Activated naive CD4-positive, alpha-beta T cell treated with anti-CD3 and anti-CD28 coated beads, Interleukin-2, amount 50 U/mL, for 24 hours (primary cell): ENCODE measurements at regions not wholly inside any gene's neighbourhood (a gene's known extent, or its start where the extent isn't known, plus 50 kb on each side); places are given as distances from the start of the nearest gene placed in this dataset.

Source experiments
- H3K27ac Mint-ChIP-seq: one replicate; pipeline ENCODE4 v1.8.0; 2021; ENCODE audit warnings: mild to moderate bottlenecking, mixed read lengths
- H3K27me3 Mint-ChIP-seq: one replicate; pipeline ENCODE4 v1.8.0; 2021; ENCODE audit warnings: mixed read lengths
- H3K36me3 Mint-ChIP-seq: one replicate; pipeline ENCODE4 v1.8.0; 2021; ENCODE audit warnings: mixed read lengths
- H3K4me1 Mint-ChIP-seq: one replicate; pipeline ENCODE4 v1.8.0; 2021; ENCODE audit warnings: mixed read lengths
- H3K4me3 Mint-ChIP-seq: one replicate; pipeline ENCODE4 v1.8.0; 2021; ENCODE audit warnings: mild to moderate bottlenecking, mixed read lengths
- H3K9me3 Mint-ChIP-seq: one replicate; pipeline ENCODE4 v1.8.0; 2021; ENCODE audit warnings: mixed read lengths

DNA sequence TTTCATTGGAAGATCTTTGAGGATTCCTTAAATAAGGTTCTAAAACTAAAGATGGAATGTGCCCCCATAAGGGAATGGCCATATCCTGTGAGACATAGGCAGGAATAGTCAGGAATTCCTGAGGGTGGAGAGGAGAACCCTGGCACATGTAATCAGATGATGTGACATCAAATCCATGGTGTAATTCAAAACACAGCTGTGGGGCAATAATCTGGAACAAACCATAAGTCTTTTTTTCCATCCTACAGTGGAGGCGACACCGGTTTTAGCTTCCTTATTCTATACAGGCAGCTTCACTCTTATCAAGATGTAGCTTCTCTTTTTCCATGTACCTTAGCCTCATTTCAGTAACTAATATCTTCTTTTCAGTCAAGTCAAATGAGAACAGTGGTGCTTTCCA is 133.6 kb upstream of the CITED2 start:
- H3K9me3 Mint-ChIP-seq, result no peaks in the 10 kb centered on the region
- no peaks in the 10 kb centered on the region for H3K36me3 Mint-ChIP-seq
- no peak overlapping the region for H3K27ac Mint-ChIP-seq
- no peak overlapping the region for H3K4me3 Mint-ChIP-seq
- H3K27me3 Mint-ChIP-seq, result peaks cover 2% of the 10 kb centered on the region
- no peaks in the 10 kb centered on the region for H3K4me1 Mint-ChIP-seq

DNA sequence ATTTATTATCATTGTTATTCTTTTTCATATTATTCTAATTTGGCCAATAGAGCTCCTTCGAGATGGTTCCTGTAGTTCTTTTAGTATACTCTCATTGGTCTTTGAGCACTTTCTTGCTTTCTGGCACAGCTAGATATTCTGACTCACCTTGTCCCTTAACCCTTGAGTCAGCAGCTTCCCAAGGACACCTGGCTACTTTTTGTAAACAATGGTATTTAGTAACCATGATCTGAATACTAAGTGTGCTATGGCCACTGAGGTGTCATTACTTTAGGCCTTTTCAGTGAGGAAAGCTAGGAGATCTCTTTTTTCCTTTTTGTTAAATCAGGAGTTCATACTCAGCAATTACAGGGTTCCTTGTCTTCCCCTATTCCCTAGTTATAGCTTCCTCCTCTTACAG is 126.5 kb upstream of the CITED2 start:
- no peaks in the 10 kb centered on the region for H3K4me1 Mint-ChIP-seq
- no peak overlapping the region for H3K27ac Mint-ChIP-seq
- no peaks in the 10 kb centered on the region for H3K27me3 Mint-ChIP-seq
- H3K36me3 Mint-ChIP-seq, result no peaks in the 10 kb centered on the region
- H3K4me3 Mint-ChIP-seq, result no peak overlapping the region
- H3K9me3 Mint-ChIP-seq, result no peaks in the 10 kb centered on the region

DNA sequence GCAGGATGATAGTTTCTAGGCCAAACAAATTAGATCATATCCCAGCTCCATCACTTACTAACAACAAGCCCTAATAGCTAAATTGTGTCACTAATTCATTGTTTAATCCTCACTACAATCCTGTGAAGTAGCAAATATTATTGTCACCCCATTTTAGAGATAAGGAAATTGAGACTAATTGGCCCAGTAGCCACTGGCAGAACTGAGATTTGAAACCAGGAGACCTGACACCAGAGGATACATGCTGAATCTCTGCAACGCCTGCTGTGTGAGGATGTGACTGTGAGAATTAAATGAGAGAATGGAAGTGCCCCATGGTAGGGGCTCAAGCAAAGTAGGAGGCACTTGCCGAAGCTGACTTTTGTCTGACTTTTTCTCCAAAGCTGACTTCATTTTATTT is 124.3 kb upstream of the CITED2 start:
- Mint-ChIP-seq H3K4me1 (no peaks in the 10 kb centered on the region), H3K27me3 (no peaks in the 10 kb centered on the region)

DNA sequence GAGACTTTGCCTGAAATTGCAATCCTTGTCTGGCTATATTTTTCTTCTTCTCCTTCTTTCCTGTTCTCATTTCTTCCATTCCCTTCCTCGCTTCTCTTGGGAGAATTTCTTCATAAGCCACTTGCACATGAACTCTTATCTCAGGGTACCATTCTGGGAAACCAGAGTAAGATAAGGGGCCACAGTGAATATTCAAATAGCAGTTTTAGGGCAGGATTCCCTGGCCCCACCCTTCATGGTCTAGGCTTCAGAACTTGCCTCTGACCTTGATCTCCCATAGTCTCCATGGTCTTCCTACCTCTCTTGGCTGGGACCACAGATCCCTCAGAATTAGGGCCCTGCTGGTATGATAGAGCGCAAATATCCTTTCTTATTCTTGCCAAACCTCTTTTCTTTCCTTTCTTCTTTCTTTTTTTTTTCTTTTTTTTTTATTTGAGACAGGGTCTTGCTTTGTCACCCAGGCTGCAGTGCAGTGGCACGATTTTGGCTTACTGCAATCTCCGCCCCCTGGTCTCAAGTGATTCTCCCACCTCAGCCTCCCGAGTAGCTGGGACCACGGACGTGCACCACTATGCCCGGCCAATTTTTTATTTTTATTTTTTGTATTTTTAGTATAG is 123.0 kb upstream of the CITED2 start:
- Mint-ChIP-seq H3K27me3 (no peaks in the 10 kb centered on the region), H3K9me3 (no peaks in the 10 kb centered on the region), H3K4me1 (no peaks in the 10 kb centered on the region), H3K4me3 (no peak overlapping the region), H3K27ac (no peak overlapping the region), H3K36me3 (no peaks in the 10 kb centered on the region)

More for the DNA sequence above, 124.3 kb upstream of the CITED2 start:
- Mint-ChIP-seq H3K4me3 (no peak overlapping the region), H3K27ac (no peak overlapping the region), H3K9me3 (no peaks in the 10 kb centered on the region), H3K36me3 (no peaks in the 10 kb centered on the region)

DNA sequence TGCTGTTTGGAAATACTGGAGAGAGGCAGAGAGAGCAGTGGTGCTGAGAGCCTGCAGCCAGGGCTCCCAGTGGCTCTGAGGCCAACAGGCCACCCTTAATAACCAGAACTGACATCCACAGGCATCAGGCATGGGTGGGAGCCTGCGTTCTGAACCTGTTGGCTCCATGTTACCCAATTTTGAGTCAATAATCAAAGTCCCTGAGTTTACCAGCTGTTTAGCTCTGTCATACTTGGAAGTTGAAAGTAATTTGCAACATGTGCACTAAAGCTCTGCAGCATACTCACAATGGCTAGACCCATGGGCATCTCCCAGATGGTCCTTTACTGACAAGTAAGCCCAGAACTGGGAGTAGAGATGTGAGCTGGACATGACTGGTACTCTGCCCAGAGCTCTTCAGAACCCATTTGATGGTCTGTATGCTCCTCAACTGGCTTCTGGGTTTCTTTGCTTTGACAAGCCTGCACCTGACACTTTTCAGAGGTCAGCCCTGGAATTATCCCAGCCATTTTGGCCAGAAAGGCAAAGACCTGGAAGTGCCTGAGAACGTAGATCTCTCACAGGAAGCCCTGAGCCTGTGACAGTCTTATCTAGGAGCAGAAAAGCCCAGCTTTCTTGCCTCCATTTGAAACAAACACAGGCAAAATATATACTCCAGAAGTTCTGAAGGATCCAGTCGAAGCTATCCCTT is 122.4 kb upstream of the CITED2 start:
- H3K27ac Mint-ChIP-seq, result no peak overlapping the region
- no peaks in the 10 kb centered on the region for H3K27me3 Mint-ChIP-seq
- no peak overlapping the region for H3K4me3 Mint-ChIP-seq
- no peaks in the 10 kb centered on the region for H3K4me1 Mint-ChIP-seq
- H3K36me3 Mint-ChIP-seq, result no peaks in the 10 kb centered on the region
- no peaks in the 10 kb centered on the region for H3K9me3 Mint-ChIP-seq

DNA sequence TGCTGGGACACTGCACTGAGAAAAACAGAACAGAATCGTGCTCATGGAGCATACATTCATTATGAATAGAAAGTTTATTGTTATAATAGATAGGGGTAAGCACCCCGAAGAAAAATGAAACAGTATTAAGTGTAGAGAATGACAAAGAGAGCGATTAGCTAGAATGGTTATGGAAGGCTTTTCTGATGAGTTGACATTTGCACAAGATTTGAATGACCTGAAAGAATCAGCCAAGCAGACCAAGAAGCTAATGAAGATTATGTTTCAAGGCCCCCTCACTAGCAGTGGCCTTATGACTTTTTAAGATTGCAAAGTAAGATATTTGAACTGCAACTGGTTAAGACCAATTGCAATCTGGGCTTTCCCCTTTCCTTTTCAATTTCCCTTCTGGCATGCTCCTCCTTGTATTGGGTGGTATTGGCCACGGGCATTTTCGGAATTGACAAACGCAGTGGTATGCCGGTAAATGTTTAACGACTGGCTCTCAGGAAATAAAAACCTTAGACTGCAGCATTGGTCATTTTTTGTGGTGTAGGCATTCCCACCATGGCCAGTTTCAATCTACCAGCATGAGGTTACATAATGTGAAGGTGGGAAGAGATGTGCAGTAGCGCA is 120.0 kb upstream of the CITED2 start:
- no peaks in the 10 kb centered on the region for H3K36me3 Mint-ChIP-seq
- H3K4me1 Mint-ChIP-seq, result peaks cover 9% of the 10 kb centered on the region
- H3K27ac Mint-ChIP-seq, result no peak overlapping the region
- no peak overlapping the region for H3K4me3 Mint-ChIP-seq
- no peaks in the 10 kb centered on the region for H3K27me3 Mint-ChIP-seq
- no peaks in the 10 kb centered on the region for H3K9me3 Mint-ChIP-seq

DNA sequence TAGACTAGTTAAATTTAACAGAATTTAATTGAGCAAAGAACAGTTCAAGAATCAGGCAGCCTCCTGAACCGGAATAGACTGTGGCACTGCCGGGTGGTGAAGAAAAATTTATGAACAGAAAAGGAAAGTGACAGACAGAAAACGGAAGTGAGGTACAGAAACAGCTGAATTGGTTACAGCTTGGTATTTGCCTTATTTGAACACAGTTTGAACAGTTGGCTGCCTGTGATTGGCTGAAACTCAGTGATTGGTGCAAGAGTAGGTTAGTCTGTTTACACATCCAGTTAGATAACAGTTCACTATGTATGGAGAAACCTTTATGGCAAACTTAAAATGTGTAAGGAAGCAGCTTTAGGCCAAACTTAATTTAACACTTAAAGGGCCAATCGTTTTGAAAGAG is 116.0 kb upstream of the CITED2 start:
- H3K27me3 Mint-ChIP-seq, result no peaks in the 10 kb centered on the region
- H3K9me3 Mint-ChIP-seq, result peaks cover 5% of the 10 kb centered on the region
- H3K4me3 Mint-ChIP-seq, result no peak overlapping the region
- H3K4me1 Mint-ChIP-seq, result peaks cover 9% of the 10 kb centered on the region
- H3K27ac Mint-ChIP-seq, result no peak overlapping the region
- H3K36me3 Mint-ChIP-seq, result no peaks in the 10 kb centered on the region

DNA sequence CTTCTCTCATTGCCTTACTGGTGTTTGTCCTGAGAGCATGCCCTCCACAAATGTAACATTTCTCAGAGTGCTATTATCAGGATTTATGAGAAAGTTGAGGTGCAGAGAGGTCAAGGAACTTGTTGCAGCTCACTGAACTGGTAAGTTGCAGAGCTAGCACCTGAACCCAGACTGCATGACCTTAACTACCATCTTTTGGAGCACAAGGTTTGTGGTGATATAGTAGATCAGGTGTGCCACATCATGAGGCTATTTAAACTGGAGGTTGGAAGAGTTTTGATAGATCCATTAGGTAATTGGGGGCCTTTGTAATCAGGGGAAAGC is 112.0 kb upstream of the CITED2 start:
- H3K27me3 Mint-ChIP-seq, result no peaks in the 10 kb centered on the region
- H3K27ac Mint-ChIP-seq, result no peak overlapping the region
- H3K36me3 Mint-ChIP-seq, result no peaks in the 10 kb centered on the region
- H3K4me1 Mint-ChIP-seq, result peaks cover 9% of the 10 kb centered on the region
- no peak overlapping the region for H3K4me3 Mint-ChIP-seq
- H3K9me3 Mint-ChIP-seq, result peaks cover 5% of the 10 kb centered on the region

DNA sequence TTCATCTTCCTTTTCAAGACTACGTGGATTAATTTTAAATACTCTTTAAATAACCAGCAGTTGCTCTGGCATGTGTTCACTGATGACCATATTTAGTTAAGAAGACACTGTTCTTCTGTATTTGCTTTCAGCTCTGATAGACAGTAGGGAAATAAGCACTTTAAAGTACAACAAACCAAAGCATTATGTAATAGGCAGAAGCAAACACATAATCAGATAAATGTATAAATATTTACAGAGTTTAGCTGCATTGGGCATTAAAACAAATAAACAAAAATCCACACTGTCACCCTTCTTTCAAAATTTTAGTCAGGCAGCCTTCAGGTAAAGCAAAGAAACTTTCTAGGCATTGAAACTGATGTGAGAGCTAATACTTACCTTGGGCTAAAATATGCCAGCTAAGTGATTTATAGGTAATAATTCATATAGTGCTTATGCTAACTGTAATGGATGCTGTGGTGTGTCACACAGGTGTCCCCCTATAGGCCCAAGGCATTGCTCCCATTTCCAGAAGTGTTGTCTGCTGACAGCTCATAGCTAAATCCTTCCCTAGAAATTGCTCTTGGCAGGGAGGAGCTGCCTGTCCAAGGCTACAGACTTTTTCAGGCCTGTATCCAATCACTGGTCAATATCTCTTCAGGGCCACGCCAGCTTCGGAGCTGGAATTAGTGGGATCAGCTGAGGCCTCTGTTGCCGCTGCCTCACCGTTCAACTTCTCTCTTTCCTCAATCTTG is 111.5 kb upstream of the CITED2 start:
- no peak overlapping the region for H3K4me3 Mint-ChIP-seq
- H3K9me3 Mint-ChIP-seq, result peaks cover 5% of the 10 kb centered on the region
- H3K27ac Mint-ChIP-seq, result no peak overlapping the region
- no peaks in the 10 kb centered on the region for H3K36me3 Mint-ChIP-seq
- peaks cover 8% of the 10 kb centered on the region for H3K4me1 Mint-ChIP-seq
- no peaks in the 10 kb centered on the region for H3K27me3 Mint-ChIP-seq

DNA sequence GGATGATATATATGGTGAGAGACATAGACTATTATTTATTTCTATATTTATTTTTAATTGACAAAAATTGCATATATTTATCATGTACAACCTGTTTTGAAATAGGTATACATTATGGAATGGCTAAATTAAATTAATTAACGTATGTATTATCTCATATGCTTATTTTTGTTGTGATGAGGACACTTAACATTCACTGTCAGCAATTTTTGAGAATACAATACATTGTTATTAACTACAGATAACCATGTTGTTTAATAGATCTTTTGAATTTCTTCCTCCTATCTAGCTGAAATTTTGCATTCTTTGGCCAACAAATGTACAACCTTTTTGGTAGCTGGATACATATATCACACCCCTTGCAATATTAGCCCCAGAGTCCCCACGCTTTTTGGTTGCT is 110.7 kb upstream of the CITED2 start:
- H3K27ac Mint-ChIP-seq, result no peak overlapping the region
- H3K36me3 Mint-ChIP-seq, result no peaks in the 10 kb centered on the region
- peaks cover 5% of the 10 kb centered on the region for H3K9me3 Mint-ChIP-seq
- no peaks in the 10 kb centered on the region for H3K27me3 Mint-ChIP-seq
- no peak overlapping the region for H3K4me3 Mint-ChIP-seq
- peaks cover under 1% of the 10 kb centered on the region for H3K4me1 Mint-ChIP-seq

DNA sequence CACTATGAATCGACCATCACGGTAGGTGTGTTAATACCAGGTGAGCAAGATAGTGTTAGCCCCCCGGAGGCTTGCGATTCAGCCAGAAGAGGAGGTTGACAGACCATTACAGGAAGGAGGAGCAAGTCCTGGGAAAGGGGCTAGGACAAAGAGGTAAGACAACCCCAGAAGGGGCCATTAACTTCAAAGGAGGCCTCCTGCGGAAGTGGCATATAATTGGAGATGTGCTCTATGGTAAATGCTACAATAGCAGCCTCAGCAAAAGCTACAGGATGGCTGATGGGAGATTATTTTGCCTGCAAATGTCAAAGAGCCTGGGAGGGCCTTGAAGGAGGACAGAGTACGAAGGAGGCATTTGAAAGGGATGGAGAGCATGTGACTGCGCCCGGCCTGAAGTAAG is 108.6 kb upstream of the CITED2 start:
- Mint-ChIP-seq H3K27ac (no peak overlapping the region), H3K27me3 (no peaks in the 10 kb centered on the region), H3K36me3 (no peaks in the 10 kb centered on the region), H3K9me3 (peaks cover 5% of the 10 kb centered on the region), H3K4me1 (no peaks in the 10 kb centered on the region), H3K4me3 (no peak overlapping the region)

DNA sequence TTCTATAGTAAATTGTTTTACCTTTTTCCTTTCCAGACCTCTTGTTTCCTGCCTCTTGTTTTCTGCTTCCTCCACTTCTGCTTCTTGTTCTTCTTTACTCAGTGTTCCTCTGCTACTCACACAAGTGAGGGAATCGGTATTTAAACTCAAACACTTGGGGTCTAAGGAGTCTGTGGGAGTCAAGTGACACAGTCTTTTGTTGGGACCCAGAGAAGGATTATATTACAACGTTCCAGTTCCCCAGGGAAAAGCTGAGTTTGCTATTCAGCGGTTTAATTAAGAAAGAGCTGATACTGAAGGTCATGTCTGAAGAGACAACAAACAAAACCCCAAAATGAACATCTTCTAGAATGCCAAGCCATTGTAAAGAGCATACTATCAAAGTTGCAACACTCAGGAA is 107.8 kb upstream of the CITED2 start:
- Mint-ChIP-seq H3K4me1 (no peaks in the 10 kb centered on the region), H3K36me3 (no peaks in the 10 kb centered on the region), H3K27me3 (no peaks in the 10 kb centered on the region), H3K4me3 (no peak overlapping the region), H3K9me3 (no peaks in the 10 kb centered on the region), H3K27ac (no peak overlapping the region)

DNA sequence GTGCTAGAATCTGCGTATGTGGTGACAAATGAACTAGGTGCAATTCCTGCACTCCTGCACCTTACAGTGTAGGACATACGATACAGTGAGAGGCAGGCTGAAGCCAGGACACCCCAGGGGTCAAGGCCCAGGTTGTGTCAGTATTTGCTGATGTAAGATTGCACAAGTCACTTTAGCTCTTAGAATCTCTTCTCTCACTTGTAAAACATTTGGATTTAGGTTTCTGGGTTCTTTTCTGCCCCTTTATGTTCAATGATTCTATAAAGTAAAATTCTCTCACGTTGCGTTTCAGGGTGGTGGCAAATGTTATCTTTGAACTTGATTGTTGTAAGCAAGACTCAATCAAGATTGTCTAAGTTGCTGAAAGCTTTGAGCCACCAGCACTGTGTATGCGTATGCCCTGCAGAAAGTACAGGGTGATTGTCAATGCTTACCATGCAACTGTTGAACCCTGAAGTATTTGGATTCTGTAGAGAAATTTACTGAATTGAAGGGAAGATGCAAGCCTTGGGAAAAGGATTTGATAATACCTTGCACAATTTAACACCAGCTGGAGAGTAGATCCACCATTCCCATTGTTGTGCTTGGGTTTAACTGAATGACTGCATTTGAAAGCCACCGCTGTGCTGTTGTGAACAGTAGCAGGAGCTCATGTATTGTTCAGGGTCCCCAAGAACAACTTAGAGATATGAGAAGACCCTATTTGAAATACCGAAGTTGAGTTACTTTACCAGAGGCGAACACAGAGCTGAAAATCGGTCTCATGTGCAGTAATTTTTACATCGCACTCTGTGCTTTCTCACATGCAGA is 106.1 kb upstream of the CITED2 start:
- Mint-ChIP-seq H3K27ac (no peak overlapping the region), H3K4me3 (no peak overlapping the region), H3K27me3 (no peaks in the 10 kb centered on the region), H3K36me3 (no peaks in the 10 kb centered on the region), H3K9me3 (no peaks in the 10 kb centered on the region), H3K4me1 (no peaks in the 10 kb centered on the region)

DNA sequence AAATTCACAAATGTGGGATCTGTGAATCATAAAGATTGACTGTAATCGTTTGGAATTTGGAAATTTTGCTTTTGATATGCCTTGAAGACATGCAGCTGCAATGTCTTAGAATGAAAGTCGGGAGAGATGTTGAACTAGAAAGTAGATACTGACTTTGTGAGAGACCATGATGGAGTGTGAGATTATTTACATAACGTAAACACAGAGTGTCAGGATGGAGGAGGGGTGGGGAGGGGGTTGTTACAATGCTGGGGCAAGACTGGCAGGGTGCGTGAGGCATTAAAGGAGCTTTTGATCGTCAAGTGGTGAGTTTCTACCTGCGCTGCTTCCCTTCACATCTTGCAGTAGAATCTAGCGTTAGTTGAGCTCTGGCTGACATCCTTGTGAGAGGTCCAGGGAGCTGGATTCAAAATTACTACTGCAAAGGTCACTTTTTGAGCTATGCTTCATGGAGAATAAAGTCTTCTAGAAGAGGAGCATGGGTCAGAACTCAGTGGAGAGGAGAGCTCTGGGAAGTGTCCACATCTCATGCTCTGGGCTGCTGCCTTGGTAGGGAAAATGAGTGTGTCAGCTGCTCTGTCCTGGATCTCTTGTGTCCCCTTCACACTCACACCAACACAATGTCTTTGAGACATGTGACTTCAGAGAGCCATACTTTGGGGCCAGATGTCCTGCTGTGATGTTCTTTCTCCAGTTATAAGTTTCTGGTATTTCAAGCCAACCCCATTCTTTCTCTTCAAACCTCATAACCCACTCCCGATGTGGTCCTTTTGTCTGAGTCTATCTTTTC is 105.2 kb upstream of the CITED2 start:
- Mint-ChIP-seq H3K4me1 (no peaks in the 10 kb centered on the region), H3K4me3 (no peak overlapping the region), H3K9me3 (no peaks in the 10 kb centered on the region), H3K27me3 (no peaks in the 10 kb centered on the region), H3K36me3 (no peaks in the 10 kb centered on the region), H3K27ac (no peak overlapping the region)

DNA sequence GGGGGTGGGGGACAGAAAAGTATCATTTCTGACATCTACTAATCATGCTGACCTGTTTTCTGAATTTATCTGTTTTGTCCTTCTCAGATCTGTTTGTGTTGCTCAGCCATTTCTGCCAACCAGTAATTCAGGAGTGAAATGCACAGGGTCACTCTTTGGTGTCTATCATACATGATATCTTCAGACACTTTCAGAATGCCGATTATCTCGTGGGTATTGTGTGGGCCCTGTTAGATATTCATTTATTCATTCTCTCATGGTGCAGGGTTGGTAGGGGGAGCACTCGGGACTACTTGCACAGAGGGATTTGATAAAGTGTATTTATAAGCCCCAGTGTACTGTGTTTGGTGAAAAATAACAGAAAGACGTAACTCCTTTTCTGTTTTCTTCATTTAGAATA is 101.2 kb upstream of the CITED2 start:
- Mint-ChIP-seq H3K9me3 (no peaks in the 10 kb centered on the region), H3K36me3 (no peaks in the 10 kb centered on the region), H3K27ac (no peak overlapping the region), H3K4me3 (no peak overlapping the region), H3K27me3 (no peaks in the 10 kb centered on the region), H3K4me1 (no peaks in the 10 kb centered on the region)
